Kidney (tissue), 13 donors: ENCODE measurements at regions not wholly inside any gene's neighbourhood (a gene's known extent, or its start where the extent isn't known, plus 50 kb on each side); places are given as distances from the start of the nearest gene placed in this dataset.
A peak's percentile ranks its signal among the peaks of the same experiment; 100 is the strongest.

ENCODE experiments used
- DNase-seq, 5 donors: peaks; one replicate each; pipeline ENCODE4 v3.0.0-alpha.2; 2013 to 2020
- FAIRE-seq: peaks from 2 replicates; lab custom pipeline; 2012; peaks lifted over from hg19 to GRCh38; lab: Jason Lieb, UNC
- H3K27ac ChIP-seq, 2 donors: one replicate each; pipeline ENCODE4 v1.7.0; 2013; ENCODE audit warnings: low read depth in 2 of 2, low read length in 2 of 2, inconsistent platforms in 1 of 2
- H3K27me3 ChIP-seq: one replicate; pipeline ENCODE4 v1.7.1; 2013; ENCODE audit warnings: low read length, inconsistent platforms; ENCODE audit not compliant: control insufficient read depth, insufficient read depth
- H3K36me3 ChIP-seq, 3 donors: one replicate each; pipeline versions ENCODE4 v1.7.0 to v1.7.1; 2013; ENCODE audit warnings: low read length in 3 of 3, control low read depth in 1 of 3, inconsistent platforms in 1 of 3; ENCODE audit not compliant: insufficient read depth in 3 of 3, control insufficient read depth in 2 of 3
- H3K4me1 ChIP-seq, 3 donors: one replicate each; pipeline versions ENCODE4 v1.7.0 to v1.7.1; 2013; ENCODE audit warnings: low read length in 3 of 3, inconsistent platforms in 1 of 3, low read depth in 1 of 3; ENCODE audit not compliant: control insufficient read depth in 2 of 3, insufficient read depth in 2 of 3
- H3K4me3 ChIP-seq, 3 donors: one replicate each; pipeline versions ENCODE4 v1.7.0 to v1.8.1; 2013; ENCODE audit warnings: low read length in 3 of 3, control low read depth in 1 of 3, inconsistent platforms in 1 of 3
- H3K9ac ChIP-seq, 3 donors: one replicate each; pipeline versions ENCODE4 v1.7.0 to v1.7.1; 2013; ENCODE audit warnings: low read length in 3 of 3, control low read depth in 1 of 3, inconsistent platforms in 1 of 3
- H3K9me3 ChIP-seq, 3 donors: one replicate each; pipeline versions ENCODE4 v1.7.0 to v1.7.1; 2013; ENCODE audit warnings: low read length in 3 of 3, control low read depth in 1 of 3, inconsistent platforms in 1 of 3; ENCODE audit not compliant: control insufficient read depth in 2 of 3, insufficient read depth in 1 of 3
- intact Hi-C: fragments of 100-400 bp; cut with DNase I; formaldehyde crosslinking; loops from one replicate; pipeline ENCODE4 v1.11.1; 2022
- TF ChIP-seq, protein P1 (sequence below): IDR thresholded peaks from 3 replicates; pipeline ENCODE4 v1.5.1; 2012; ENCODE audit warnings: mild to moderate bottlenecking, moderate library complexity, borderline replicate concordance; ENCODE audit not compliant: insufficient read depth; ENCODE audit errors: extremely low read depth
- donor health status: control.
- donor health status: control.
- donor health status: control.
- donor health status: control.
- donor health status: control.
- donor health status: DM: yes; HTN: yes; CAD: no.
- donor health status: Normal renal cell carcinoma (clear cell type).

DNA sequence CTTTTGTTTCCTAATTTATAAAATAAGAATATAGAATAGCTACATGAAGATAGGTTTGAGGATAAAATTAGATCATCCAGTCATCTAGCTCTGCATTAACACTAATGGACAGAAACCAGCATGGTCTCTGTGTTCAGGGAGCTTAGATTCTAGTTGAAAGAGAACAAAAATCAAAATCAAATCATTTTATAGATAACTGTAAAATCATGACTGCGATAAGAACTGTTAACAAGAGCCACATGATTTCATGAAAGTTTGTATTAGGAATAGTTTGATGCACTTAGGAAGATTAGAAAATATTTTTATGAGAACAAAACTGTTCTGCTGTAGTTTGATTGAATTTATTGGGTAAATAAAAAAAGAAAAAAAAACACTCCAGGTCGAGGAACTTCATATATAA is 1074.7 kb downstream of the MAT2B start:
- Histone ChIP-seq H3K4me1 (no peaks in the 10 kb centered on the region), H3K36me3 (no peaks in the 10 kb centered on the region), H3K27ac (no peak overlapping the region), H3K9me3 (no peaks in the 10 kb centered on the region), H3K27me3 (no peaks in the 10 kb centered on the region), H3K9ac (no peak overlapping the region), H3K4me3 (no peak overlapping the region)
- FAIRE-seq, result no peak
- TF ChIP-seq, protein P1, sequence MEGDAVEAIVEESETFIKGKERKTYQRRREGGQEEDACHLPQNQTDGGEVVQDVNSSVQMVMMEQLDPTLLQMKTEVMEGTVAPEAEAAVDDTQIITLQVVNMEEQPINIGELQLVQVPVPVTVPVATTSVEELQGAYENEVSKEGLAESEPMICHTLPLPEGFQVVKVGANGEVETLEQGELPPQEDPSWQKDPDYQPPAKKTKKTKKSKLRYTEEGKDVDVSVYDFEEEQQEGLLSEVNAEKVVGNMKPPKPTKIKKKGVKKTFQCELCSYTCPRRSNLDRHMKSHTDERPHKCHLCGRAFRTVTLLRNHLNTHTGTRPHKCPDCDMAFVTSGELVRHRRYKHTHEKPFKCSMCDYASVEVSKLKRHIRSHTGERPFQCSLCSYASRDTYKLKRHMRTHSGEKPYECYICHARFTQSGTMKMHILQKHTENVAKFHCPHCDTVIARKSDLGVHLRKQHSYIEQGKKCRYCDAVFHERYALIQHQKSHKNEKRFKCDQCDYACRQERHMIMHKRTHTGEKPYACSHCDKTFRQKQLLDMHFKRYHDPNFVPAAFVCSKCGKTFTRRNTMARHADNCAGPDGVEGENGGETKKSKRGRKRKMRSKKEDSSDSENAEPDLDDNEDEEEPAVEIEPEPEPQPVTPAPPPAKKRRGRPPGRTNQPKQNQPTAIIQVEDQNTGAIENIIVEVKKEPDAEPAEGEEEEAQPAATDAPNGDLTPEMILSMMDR, result no peak
- intact Hi-C loops, result no loop called here
- no peak for DNase-seq

- H3K9me3 ChIP-seq, result no peaks in the 10 kb centered on the region
- H3K9ac ChIP-seq, result no peak overlapping the region
- intact Hi-C loops, result no loop called here
- no peak for FAIRE-seq
- H3K4me1 ChIP-seq, result no peaks in the 10 kb centered on the region
- DNase-seq, result no peak
- no peaks in the 10 kb centered on the region for H3K36me3 ChIP-seq
- H3K4me3 ChIP-seq, result no peak overlapping the region
- H3K27ac ChIP-seq, result no peak overlapping the region
- no peaks in the 10 kb centered on the region for H3K27me3 ChIP-seq
- TF ChIP-seq, protein P1, result no peak
Measured at GRCh38 chr5:164581889-164582288, 1076.5 kb downstream of the MAT2B start.

DNA sequence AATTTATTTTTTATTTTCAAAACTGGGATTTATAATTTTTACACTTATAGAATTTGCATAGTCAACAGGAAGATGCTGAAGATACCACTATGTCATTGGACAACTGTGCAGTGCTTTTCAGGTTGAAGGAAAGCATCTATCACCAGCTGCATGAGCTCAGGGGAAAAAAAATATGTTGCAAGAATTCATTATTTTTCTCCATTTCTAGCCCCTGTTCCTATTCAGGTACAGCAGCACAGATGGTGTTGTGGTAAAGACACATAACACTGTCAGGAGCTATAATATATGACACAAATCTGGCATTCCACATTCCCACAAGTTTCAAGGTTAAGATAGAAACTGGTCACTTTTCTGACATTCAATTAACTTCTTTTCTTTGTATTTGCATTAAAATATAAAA is 1088.6 kb downstream of the MAT2B start:
- no peak overlapping the region for H3K9ac ChIP-seq
- H3K36me3 ChIP-seq, result no peaks in the 10 kb centered on the region
- no peak overlapping the region for H3K4me3 ChIP-seq
- DNase-seq, result peak in 1 of 5 donors; percentile 2
- intact Hi-C loops, result no loop called here
- TF ChIP-seq, protein P1, result no peak
- H3K27ac ChIP-seq, result no peak overlapping the region
- no peaks in the 10 kb centered on the region for H3K27me3 ChIP-seq
- FAIRE-seq, result no peak
- H3K9me3 ChIP-seq, result no peaks in the 10 kb centered on the region
- no peaks in the 10 kb centered on the region for H3K4me1 ChIP-seq

- Histone ChIP-seq H3K4me3 (no peak overlapping the region), H3K4me1 (no peaks in the 10 kb centered on the region), H3K9me3 (no peaks in the 10 kb centered on the region), H3K27me3 (no peaks in the 10 kb centered on the region), H3K27ac (no peak overlapping the region), H3K9ac (no peak overlapping the region), H3K36me3 (no peaks in the 10 kb centered on the region)
- DNase-seq (peak in 1 of 5 donors; percentile 11), FAIRE-seq (no peak)
- intact Hi-C loops, result no loop called here
- TF ChIP-seq, protein P1, result no peak
Measured at GRCh38 chr5:164597293-164597900, 1092.0 kb downstream of the MAT2B start.
